GM19025 (cell line): ENCODE measurements at regions not wholly inside any gene's neighbourhood (a gene's known extent, or its start where the extent isn't known, plus 50 kb on each side); places are given as distances from the start of the nearest gene placed in this dataset.
"Not testable (repeated sequence)": the region's sequence is repeated elsewhere in the genome, so short reads cannot be mapped to it uniquely, and the experiment has no call there.

ENCODE experiments used
- ATAC-seq: cut with Tn5 transposase; IDR thresholded peaks from one replicate; pipeline ENCODE4 v1.9.1; 2021; ENCODE audit warnings: mild to moderate bottlenecking, low read depth, moderate library complexity; ENCODE audit not compliant: unreplicated experiment

DNA sequence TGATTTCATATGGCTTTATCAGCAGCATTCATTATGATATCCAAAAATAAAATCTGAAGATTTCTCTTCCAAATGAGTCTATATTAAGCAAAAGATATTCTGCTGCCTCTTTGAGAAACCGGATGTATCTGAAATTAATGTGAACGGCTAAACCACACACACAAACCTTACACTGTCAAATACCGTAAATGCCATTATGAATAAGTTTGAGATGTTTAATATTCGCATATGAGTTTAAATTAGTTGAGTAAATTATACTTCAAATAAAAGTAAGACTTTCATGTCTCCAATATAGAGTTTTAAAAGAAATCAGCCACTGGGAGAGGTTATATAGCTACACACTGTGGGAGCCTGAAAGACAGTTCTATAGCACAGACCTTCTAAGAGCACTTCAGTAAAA is 566.6 kb upstream of the CHD1 start:
- not testable (repeated sequence) for ATAC-seq

DNA sequence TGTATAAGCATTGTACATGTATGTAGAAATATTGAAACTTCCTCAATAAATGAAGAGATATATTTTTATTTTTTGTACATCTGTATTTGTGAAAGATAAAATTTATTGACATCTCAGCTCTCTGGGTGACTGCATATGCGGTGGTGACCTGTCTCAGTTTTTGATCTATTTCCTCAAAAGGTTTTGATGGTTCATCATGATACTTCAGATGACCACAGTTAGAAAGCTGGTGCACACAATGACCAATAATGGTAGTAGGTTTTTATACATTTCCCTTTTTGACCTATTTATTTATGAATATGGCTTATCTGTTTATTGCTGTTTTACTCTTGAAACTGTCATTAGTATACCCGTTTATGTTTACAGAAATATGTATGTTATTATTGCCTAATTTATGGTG is 549.6 kb upstream of the CHD1 start:
- not testable (repeated sequence) for ATAC-seq

DNA sequence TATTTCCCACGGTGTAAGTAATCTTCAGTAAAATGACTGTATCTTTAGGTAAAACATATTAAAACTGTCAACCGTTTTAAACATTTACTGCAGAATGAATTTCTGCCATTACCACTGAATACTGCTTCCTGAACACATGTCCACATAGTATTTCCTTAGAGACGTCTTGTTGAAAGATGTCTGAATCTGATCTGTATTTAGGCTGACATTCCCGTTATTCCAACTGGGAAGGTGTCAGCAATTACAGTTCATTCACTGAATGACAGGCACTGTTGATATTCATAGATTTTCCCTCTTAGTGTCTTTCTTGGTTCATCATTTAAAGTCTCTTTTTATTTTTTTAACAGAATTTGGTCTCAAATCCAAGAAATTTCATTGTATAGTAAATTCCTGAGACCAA is 544.5 kb upstream of the CHD1 start:
- not testable (repeated sequence) for ATAC-seq

DNA sequence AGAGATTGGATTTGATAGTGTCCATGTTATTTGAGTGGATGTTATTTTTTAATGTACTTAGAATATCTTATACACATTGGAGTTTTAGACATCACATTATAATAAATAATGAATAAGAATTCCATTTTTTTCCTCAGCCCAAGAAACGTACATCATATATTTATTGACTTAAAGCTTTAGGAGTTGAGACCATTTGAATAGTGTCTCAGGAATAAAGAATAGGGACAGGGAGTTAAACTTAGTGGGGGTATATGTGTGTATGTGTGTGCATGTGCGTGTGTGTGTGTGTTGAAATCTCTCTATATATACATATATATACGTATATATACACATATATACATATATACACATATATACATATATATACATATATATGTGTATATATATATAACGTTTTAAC is 542.9 kb upstream of the CHD1 start:
- not testable (repeated sequence) for ATAC-seq

DNA sequence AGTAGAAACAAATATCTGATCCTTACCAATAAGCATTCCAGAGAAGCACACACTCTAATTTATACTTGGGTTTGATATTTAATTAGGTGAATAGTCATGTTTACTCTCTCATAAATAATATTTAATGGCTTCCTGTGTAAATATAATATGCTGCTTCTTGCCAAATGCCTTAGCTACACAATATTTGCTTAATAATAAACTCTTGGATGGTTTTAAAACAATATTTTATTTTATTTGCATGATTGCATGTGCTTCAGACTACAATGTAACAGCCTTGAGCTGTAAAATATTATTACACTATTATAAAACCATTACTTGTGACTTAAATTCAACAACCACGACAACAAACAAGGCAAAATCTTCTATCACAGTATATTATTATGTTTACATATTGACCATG is 542.4 kb upstream of the CHD1 start:
- not testable (repeated sequence) for ATAC-seq

DNA sequence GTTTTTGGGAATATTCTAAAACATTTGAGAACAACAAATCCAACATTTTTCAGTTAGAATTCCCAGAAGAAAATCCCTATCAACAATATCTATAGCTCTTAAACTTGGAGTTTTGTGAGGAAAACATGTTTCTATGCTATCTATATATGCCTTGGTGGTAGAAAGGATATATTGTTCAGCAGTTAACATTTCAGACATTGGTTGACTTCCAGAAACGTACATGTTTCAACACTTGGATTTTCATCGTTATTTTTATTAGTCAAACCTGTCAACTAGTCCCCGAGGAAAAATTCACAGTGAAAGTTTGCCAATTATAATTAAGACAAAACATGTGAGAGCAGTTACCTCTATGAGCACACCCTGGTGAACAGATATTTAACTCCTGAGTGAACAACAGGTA is 541.8 kb upstream of the CHD1 start:
- not testable (repeated sequence) for ATAC-seq

DNA sequence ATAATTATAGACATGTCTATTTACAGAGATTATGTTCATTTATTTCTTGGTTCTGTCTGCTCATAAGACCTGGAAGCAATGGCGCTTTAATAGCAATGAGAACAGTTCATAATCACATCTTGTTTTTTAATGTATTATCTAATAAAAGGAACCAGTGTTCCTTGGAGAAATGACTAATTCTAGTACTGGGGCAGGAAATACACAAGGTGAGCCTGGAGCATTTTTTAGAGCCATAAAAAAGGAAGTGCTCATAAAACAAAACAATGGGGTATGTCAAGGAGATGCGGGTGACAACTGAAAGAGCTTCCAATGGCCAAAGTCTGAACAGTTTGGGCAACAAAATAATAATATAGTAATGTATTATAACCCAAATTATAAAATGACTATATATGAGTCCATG is 531.9 kb upstream of the CHD1 start:
- no peak for ATAC-seq

DNA sequence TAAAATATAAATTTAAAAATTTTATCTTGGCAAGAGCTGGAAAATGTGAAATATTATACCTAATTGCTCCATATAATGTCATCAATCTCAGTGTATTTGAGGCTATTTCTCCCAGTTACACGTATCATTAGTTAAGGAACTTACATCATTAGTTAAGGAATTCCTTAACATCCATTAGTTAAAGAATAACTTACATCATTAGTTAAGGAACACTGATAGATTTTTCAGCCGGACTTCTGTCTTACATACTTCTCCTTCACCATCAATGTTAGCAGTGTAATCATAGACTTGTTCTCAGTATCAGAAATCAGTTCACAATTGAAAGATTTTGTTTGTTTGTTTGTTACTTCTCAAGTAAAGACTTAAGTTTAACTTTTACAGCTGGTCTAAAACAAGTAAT is 524.4 kb upstream of the CHD1 start:
- ATAC-seq: no peak

DNA sequence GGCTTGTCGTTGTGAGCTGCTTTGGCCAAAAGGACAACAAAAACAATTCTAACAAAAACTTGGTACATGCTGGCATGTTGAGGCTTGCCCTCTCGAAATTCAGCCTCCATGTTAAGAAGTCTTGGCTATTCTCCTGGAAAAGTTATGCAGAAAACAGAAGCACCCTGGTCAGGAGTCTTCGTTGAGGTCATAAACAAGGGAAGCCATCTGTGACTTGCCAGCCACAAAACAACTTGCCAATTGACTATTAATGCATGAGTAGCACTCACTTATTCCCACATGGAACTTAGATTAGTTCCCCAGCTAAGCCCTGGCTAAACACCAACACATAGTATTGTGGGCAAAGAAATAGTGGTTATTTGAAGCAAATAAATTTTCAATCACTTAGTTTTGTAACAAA is 521.0 kb upstream of the CHD1 start:
- ATAC-seq: no peak

DNA sequence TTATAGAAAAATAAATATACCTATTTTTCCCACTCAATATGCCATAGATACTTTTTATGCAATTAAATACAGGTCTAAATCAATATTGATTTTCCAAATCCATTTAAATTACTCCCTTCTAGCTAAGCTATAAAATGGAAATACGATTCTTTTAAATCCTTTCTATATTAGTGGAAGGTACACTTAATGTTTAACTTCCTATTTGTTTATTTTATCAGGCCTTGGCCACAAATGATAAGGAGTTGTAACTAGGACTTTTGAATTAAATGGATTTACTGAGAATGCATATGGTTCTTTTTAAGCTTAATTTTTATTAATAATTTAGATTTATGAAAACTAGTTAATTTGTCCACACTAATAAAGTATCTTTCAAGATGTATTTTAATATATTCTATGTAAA is 517.0 kb upstream of the CHD1 start:
- no peak for ATAC-seq

DNA sequence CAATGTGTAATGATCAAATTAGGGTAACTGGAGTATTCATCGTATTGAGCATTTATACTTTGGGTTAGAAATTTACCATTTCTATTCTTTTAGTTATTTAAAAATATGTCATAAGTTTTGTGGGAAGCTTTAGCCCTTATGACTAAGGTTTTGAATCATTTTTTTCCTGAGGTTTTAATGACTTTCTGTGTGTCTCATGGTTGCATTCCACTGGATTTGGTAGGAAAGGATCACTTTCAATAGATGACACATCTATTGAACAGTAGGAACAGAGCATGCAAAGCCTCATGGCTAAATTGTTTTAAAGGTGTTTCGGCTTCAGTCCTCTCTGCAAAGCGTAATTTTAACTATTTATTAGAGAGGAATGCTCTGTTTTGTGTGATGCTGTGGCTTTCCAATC is 512.4 kb upstream of the CHD1 start:
- no peak for ATAC-seq

DNA sequence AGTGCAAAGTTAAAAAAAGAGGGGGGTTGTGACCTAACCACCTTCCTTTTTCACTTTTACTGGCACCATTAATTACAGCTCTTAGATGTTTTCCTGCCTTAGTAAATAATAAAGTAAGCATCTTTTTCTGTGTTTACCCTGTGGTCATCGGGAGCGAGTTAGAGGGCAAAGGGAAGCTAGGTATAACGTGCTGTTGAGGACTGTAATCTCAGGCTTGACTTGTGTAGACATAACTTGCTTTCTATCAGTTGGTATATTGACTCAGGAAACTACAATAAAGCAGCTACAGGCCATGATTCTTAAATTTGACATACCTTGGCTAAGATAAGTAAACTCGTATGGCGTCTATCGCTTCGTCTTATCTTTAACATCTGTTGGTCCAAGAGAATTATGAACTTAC is 509.8 kb upstream of the CHD1 start:
- no peak for ATAC-seq

DNA sequence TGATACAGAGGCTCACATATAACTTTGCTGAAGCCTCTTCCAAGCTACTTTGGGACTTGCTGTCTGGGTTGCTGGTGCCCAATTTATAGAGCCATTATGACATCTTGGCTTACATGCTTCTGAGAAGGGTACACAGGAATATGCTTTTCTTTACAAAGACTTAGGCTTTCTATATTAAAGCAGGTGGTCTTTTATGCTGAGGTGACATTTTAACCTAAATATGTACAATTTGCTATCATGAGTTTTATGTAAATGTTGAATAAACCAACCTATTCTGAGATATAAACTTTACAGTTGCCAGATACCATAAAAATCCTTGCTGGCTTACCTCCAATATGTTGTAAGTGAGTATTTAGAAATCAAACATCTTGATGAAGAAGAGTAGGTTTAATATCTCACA is 509.2 kb upstream of the CHD1 start:
- no peak for ATAC-seq

DNA sequence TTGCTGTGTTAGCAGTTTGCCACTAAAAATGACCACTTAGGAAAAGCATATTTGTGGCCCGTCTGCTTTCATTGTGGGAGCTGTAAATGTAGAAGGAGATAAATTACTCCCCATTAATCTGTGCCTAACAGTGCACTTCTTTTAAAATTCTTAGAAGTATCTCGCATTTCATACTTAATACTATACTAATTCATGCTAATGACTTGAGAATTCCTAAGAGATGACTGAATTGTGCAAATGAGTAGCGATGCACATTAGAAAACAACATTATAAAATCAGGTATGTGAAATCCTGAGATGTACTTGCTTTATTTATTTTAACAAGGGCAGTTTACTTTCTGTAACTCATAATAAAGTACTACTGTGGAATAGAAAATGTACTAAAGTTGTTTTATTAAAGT is 494.6 kb upstream of the CHD1 start:
- ATAC-seq: not testable (repeated sequence)

DNA sequence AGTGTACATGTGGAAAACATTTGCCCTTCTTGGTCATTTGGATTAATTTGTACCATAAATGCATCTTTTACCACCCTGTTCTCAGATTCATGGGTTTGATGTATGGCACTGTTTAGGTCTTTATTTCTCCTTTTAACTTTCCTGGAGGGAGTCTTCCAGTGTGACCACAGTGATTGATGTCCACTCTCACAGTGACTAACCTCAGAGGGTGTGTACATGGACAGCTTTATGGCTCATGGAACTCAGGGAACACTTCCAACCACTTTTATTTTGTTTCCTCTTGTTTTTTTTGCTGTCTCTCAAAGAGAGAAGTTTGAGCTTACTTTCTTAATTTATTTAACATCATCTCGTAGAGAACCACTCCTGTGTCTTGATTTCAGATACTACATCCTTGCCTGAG is 489.8 kb upstream of the CHD1 start:
- ATAC-seq: not testable (repeated sequence)

DNA sequence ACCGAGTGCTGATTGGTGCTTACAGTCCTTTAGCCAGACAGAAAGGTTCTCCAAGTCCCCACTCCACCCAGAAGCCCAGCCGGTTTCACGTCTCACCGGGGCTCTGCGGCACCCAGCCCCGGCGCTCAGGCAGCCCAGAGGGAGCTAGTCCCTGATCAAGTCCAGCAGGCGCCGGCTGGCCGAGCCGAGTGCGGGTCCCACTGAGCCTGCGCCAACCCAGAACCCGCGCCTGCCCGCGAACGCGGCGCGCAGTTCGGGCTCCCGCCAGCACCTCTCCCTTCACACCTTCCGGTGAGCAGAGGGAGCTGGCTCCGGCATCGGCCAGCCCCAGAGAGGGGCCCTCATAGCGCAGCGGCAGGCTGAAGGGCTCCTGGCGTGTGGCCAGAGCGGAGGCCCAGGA is 481.6 kb upstream of the CHD1 start:
- ATAC-seq: not testable (repeated sequence)

DNA sequence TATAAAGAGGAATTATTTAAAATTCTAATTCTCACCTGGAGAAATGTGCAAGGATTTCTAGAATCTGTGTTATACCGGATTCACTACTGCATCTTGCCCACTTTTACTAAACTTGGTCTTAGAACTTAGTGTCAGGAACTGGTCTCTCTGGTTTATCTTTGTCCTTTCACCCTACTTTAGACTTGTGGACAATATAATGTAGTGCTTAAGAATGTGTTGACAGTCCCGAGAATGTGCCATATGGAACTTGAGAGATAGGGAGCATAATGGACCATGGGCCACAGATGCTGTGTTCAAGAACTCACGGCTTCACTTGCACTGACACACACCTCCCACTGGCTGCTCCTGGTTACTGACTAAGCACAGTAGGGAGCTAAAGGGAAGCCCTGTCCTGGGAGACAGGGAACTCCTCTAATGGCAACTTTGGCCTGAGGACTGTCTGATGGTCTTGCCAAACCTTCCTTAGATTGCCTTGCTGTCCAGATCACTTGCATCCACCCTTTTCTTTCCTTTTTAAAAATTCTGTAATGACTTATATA is 476.0 kb upstream of the CHD1 start:
- not testable (repeated sequence) for ATAC-seq

DNA sequence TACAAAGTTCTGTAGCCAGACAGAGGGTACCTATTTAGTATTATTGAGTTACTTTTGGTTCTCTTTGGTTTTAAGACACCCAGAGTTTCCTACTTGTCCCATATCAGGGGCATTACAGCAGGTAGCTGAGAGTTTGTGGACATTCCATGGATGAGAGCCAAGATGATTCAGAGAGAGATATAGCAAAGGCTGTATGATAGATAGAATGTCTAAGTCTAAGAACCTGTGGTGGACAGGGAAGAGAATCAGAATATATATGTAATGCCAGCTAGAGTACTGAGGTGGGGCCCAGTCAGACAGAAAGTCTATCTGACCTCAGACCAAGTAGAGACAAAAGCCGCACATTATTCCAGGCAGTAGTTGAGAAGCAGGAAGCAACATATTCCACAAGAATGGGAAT is 471.8 kb upstream of the CHD1 start:
- not testable (repeated sequence) for ATAC-seq

DNA sequence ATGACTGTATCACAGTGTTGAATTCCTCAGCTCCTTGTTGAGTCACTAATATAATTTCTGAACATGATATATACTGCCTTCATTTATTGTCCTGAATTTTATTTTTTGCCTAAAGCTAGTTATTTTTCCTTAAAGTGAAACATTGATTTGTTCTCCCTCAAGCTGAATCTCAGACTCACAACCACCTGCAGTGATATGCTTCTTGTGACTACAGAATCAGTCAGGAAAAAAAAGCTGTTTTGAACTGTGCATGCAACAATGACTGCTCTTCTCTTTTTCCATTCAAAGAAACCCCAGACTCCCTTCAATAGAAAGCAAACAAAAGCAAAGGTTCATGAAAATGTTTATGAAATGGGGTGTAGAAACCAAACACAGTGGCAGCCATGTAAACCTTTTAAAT is 470.2 kb upstream of the CHD1 start:
- no peak for ATAC-seq

DNA sequence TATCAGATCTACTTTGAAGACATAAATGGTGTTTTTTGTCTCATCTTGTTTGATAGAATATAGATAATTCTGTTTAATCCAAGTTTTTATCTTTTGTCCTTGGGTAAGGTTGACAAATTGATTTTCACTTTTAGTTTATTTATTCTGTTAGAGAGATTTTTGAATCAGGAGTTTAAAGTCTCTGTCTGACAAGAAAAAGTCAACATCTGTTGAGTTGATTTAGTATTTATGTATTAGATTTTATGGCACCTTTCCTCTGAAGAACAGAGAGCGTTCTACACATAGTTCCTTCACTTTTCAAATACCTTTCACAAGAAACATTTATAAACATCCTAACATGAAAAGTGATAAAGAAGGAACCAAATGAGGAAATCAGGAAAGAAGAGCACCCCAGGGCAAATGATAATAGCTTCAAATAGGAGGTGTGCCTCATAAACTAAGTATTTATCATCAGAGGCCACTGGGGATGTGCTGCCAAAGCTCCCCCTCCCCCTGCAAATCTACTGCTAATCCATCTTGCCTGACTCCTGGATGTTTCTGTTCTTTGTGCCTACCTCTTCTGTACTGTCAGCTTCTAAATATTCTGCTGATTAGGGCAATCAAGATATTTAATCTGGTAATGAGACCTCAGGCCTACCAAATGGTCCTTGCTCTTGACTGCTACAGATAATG is 457.7 kb upstream of the CHD1 start:
- ATAC-seq: no peak

DNA sequence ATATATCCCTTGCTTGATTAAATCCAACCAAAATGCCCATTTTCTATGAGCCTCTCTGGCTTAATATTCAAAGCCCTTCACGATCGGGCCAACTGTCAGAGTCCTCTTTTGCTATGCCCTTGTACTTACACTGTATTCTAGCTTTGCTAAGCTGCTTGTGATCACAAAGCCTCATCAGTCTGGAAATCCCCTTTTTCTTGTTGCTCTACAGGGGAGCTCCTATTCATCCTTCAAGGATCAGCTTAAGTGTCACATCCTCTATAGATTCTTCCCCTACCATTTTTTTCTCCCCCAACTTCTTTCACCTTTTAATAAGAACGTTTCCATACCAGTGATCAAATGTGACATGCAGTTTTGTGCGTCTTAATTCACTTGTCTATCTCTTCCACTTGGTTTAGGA is 450.4 kb upstream of the CHD1 start:
- no peak for ATAC-seq

DNA sequence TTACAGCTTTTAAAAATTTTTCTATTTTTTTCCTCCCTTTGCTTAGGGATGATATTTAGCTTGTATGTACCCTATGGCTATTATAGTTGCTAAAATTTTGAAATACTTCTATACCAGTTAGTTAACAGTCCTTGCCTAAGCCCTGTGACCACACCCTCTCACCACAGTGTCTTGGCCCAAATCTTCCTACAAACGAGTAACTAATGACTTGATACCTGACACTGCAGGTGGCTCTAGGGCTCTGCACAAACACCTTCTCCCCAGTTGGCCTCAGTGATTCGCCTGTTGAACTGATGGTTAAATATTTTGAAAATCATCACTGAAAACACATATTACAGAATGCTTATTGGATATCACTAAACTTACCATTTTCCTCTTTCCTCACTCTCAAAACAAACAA is 449.6 kb upstream of the CHD1 start:
- no peak for ATAC-seq
